IMR-90 (cell line): ENCODE measurements at regions not wholly inside any gene's neighbourhood (a gene's known extent, or its start where the extent isn't known, plus 50 kb on each side); places are given as distances from the start of the nearest gene placed in this dataset.

Source experiments
- ATAC-seq: fragments of 200-7000 bp; cut with Tn5 transposase; 2 replicates; pipeline ENCODE4 v1.9.1; 2020; ENCODE audit warnings: low read depth, mild to moderate bottlenecking, moderate library complexity
- BruUV-seq: library from RNA; stranded (reverse); fragments of 400-500 nt; replicated peaks from 2 replicates; lab custom pipeline; 2021; lab: Mats Ljungman, UMichigan
- CTCF ChIA-PET: fragments of 300-600 bp; formaldehyde crosslinking; extraction: SDS; loops from one replicate; lab custom pipeline; 2021; ENCODE audit warnings: antibody characterized with exemption; lab: Yijun Ruan, JAX
- POLR2A ChIA-PET: fragments of 300-600 bp; sonication (Branson Sonifier 250); formaldehyde crosslinking; loops from one replicate; lab custom pipeline; 2022; ENCODE audit warnings: antibody characterized with exemption; ENCODE audit not compliant: unreplicated experiment; lab: Charles Lee
- DNase-seq: peaks from one replicate; pipeline ENCODE4 v3.0.0; 2013
- H2AFZ ChIP-seq: replicated peaks from 2 replicates; pipeline ENCODE3; 2013; ENCODE audit warnings: low read length, mild to moderate bottlenecking; ENCODE audit not compliant: poor library complexity
- H2AK5ac ChIP-seq: 2 replicates; pipeline ENCODE4 v1.6.1; 2013; ENCODE audit warnings: low read depth, low read length, inconsistent platforms
- H2AK9ac ChIP-seq: replicated peaks from 2 replicates; pipeline ENCODE3; 2013; ENCODE audit warnings: mild to moderate bottlenecking, low read depth, low read length, moderate library complexity; ENCODE audit not compliant: poor library complexity
- H2BK120ac ChIP-seq: 2 replicates; pipeline ENCODE4 v1.6.1; 2013; ENCODE audit warnings: low read depth, low read length, inconsistent platforms
- H2BK15ac ChIP-seq: 3 replicates; pipeline ENCODE4 v1.6.1; 2013; ENCODE audit warnings: low read depth, low read length, inconsistent platforms
- H2BK20ac ChIP-seq: 2 replicates; pipeline ENCODE4 v1.6.1; 2013; ENCODE audit warnings: low read depth, mild to moderate bottlenecking, inconsistent platforms, low read length, moderate library complexity
- H2BK5ac ChIP-seq: 2 replicates; pipeline ENCODE4 v1.6.1; 2013; ENCODE audit warnings: mild to moderate bottlenecking, low read depth, low read length, inconsistent platforms; ENCODE audit not compliant: poor library complexity, severe bottlenecking
- H3K14ac ChIP-seq: replicated peaks from 2 replicates; pipeline ENCODE4 v1.6.1; 2013; ENCODE audit warnings: low read depth, low read length, inconsistent platforms
- H3K18ac ChIP-seq: 2 replicates; pipeline ENCODE4 v1.6.1; 2013; ENCODE audit warnings: low read depth, low read length, control low read depth
- H3K23ac ChIP-seq: 2 replicates; pipeline ENCODE4 v1.6.1; 2013; ENCODE audit warnings: low read depth, low read length, inconsistent platforms
- H3K27ac ChIP-seq: 2 replicates; pipeline ENCODE4 v1.5.1; 2013; ENCODE audit warnings: mild to moderate bottlenecking, control low read depth, low read length; ENCODE audit not compliant: insufficient read depth
- H3K27me3 ChIP-seq: 2 replicates; pipeline ENCODE4 v1.6.1; 2013; ENCODE audit warnings: low read length; ENCODE audit not compliant: control insufficient read depth, insufficient read depth
- H3K36me3 ChIP-seq: 2 replicates; pipeline ENCODE4 v1.6.1; 2013; ENCODE audit warnings: low read length, mixed read lengths; ENCODE audit not compliant: control insufficient read depth, insufficient read depth
- H3K4ac ChIP-seq: 2 replicates; pipeline ENCODE4 v1.6.1; 2013; ENCODE audit warnings: low read depth, low read length, inconsistent platforms
- H3K4me1 ChIP-seq: 2 replicates; pipeline ENCODE4 v1.6.1; 2013; ENCODE audit warnings: low read length, mixed read lengths; ENCODE audit not compliant: control insufficient read depth, insufficient read depth
- H3K4me2 ChIP-seq: 2 replicates; pipeline ENCODE4 v1.6.1; 2013; ENCODE audit warnings: low read depth, mild to moderate bottlenecking, control low read depth, low read length, moderate library complexity
- H3K4me3 ChIP-seq: 2 replicates; pipeline ENCODE4 v1.5.1; 2013; ENCODE audit warnings: low read depth, mild to moderate bottlenecking, control low read depth, low read length, moderate library complexity; ENCODE audit not compliant: insufficient read depth
- H3K56ac ChIP-seq: 2 replicates; pipeline ENCODE4 v1.6.1; 2013; ENCODE audit warnings: low read length, inconsistent platforms; ENCODE audit not compliant: insufficient read depth; ENCODE audit errors: extremely low read depth
- H3K79me1 ChIP-seq, 2 experiments: 2 replicates each; pipeline ENCODE4 v1.6.1; 2013; ENCODE audit warnings: low read length in 2 of 2, inconsistent platforms in 1 of 2, low read depth in 1 of 2
- H3K9ac ChIP-seq: 2 replicates; pipeline ENCODE4 v1.6.1; 2013; ENCODE audit warnings: low read depth, low read length, control low read depth
- H3K9me1 ChIP-seq: 2 replicates; pipeline ENCODE4 v1.6.1; 2013; ENCODE audit warnings: low read length, inconsistent platforms; ENCODE audit not compliant: insufficient read depth
- H3K9me3 ChIP-seq: 2 replicates; pipeline ENCODE4 v1.6.1; 2013; ENCODE audit warnings: low read length; ENCODE audit not compliant: control insufficient read depth, insufficient read depth
- H4K20me1 ChIP-seq: 2 replicates; pipeline ENCODE4 v1.6.1; 2013; ENCODE audit warnings: low read length, inconsistent platforms; ENCODE audit not compliant: insufficient read depth
- H4K5ac ChIP-seq: 2 replicates; pipeline ENCODE4 v1.6.1; 2013; ENCODE audit warnings: mild to moderate bottlenecking, low read depth, low read length, control low read depth
- H4K8ac ChIP-seq, 2 experiments: 2 replicates each; pipeline ENCODE4 v1.6.1; 2013; ENCODE audit warnings: low read depth in 2 of 2, low read length in 2 of 2, control low read depth in 1 of 2, inconsistent platforms in 1 of 2
- H4K91ac ChIP-seq: 2 replicates; pipeline ENCODE4 v1.6.1; 2013; ENCODE audit warnings: low read depth, low read length, inconsistent platforms; ENCODE audit not compliant: insufficient read depth
- BHLHE40 ChIP-seq: fragments of 150-350 bp; IDR thresholded peaks from 2 replicates; pipeline ENCODE4 v1.6.1; 2016; ENCODE audit warnings: mild to moderate bottlenecking, low read depth, low read length
- CEBPB ChIP-seq: IDR thresholded peaks from 2 replicates; pipeline ENCODE4 v1.6.1; 2012; ENCODE audit warnings: low read depth, low read length, improper control_type of control experiment
- CHD1 ChIP-seq: IDR thresholded peaks from 2 replicates; pipeline ENCODE4 v1.6.1; 2012; ENCODE audit warnings: low read depth, low read length, improper control_type of control experiment
- CTCF ChIP-seq: conservative IDR thresholded peaks from 2 replicates; pipeline ENCODE4 v1.5.1; 2012; ENCODE audit warnings: mild to moderate bottlenecking, low read depth, low read length, improper control_type of control experiment
- ELK1 ChIP-seq: fragments of 150-350 bp; IDR thresholded peaks from 2 replicates; pipeline ENCODE4 v1.6.1; 2016; ENCODE audit warnings: low read depth, mild to moderate bottlenecking, low read length, moderate library complexity, borderline replicate concordance
- FOS ChIP-seq: fragments of 150-350 bp; IDR thresholded peaks from 2 replicates; pipeline ENCODE4 v1.6.1; 2016; ENCODE audit warnings: low read depth, low read length
- MAFK ChIP-seq: IDR thresholded peaks from 2 replicates; pipeline ENCODE4 v1.6.1; 2012; ENCODE audit warnings: low read depth, low read length, improper control_type of control experiment
- MAZ ChIP-seq: IDR thresholded peaks from 2 replicates; pipeline ENCODE4 v1.6.1; 2012; ENCODE audit warnings: low read depth, mild to moderate bottlenecking, low read length, improper control_type of control experiment, moderate library complexity, borderline replicate concordance
- MXI1 ChIP-seq: IDR thresholded peaks from 2 replicates; pipeline ENCODE4 v1.6.1; 2012; ENCODE audit warnings: low read depth, mild to moderate bottlenecking, low read length, moderate library complexity, borderline replicate concordance
- NFE2L2 ChIP-seq: fragments of 150-350 bp; IDR thresholded peaks from 2 replicates; pipeline ENCODE4 v1.6.1; 2016; ENCODE audit warnings: low read depth, mild to moderate bottlenecking, low read length
- POLR2A ChIP-seq: IDR thresholded peaks from 2 replicates; pipeline ENCODE4 v1.6.1; 2012; ENCODE audit warnings: mild to moderate bottlenecking, low read depth, low read length
- RAD21 ChIP-seq: IDR thresholded peaks from 2 replicates; pipeline ENCODE4 v1.6.1; 2012; ENCODE audit warnings: low read length, improper control_type of control experiment
- RCOR1 ChIP-seq: IDR thresholded peaks from 2 replicates; pipeline ENCODE4 v1.6.1; 2012; ENCODE audit warnings: mild to moderate bottlenecking, low read length, improper control_type of control experiment; ENCODE audit not compliant: insufficient replicate concordance
- RFX5 ChIP-seq: IDR thresholded peaks from 2 replicates; pipeline ENCODE4 v1.8.0; 2012; ENCODE audit warnings: low read depth, mild to moderate bottlenecking, low read length, moderate library complexity
- SMC3 ChIP-seq: fragments of 150-350 bp; IDR thresholded peaks from 2 replicates; pipeline ENCODE4 v1.6.1; 2016; ENCODE audit warnings: low read depth, mild to moderate bottlenecking, antibody characterized with exemption, low read length, moderate library complexity
- WGBS, 2 experiments: methylation state at CpG; one replicate each; pipeline versions ENCODE4 v1.1.5 to v1.1.7; 2013; ENCODE audit warnings: missing lambda C conversion rate in 2 of 2; ENCODE audit not compliant: insufficient read length in 1 of 2; ENCODE audit errors: extremely low coverage in 2 of 2; 5-methylcytosine and 5-hydroxymethylcytosine counted together
- dilution Hi-C: fragments of 300-500 bp; cut with HindIII; formaldehyde crosslinking; loops from one replicate; pipeline ENCODE4 v1.14.3; 2018; ENCODE audit warnings: low sequenced_read_pairs; ENCODE audit not compliant: unreplicated experiment
- in situ Hi-C: fragments of 300-500 bp; cut with MboI; formaldehyde crosslinking; loops from 3 replicates; pipeline ENCODE4 v1.14.3; 2019; ENCODE audit warnings: low sequenced_read_pairs, inconsistent platforms, mixed read lengths
- intact Hi-C: fragments of 100-400 bp; cut with micrococcal nuclease; formaldehyde crosslinking; loops from 2 replicates; pipeline ENCODE4 v1.10.0; 2022
- TF ChIP-seq, protein P1 (sequence below): fragments of 150-350 bp; IDR thresholded peaks from 2 replicates; pipeline ENCODE4 v1.6.1; 2017; ENCODE audit warnings: mild to moderate bottlenecking, antibody characterized with exemption, low read length, low read depth

- Histone ChIP-seq H2AK9ac (no peak overlapping the region), H3K9me3 (no peaks in the 10 kb centered on the region), H3K9ac (no peak overlapping the region), H3K56ac (no peak overlapping the region), H2AFZ (no peak overlapping the region), H2BK5ac (no peak overlapping the region), H2AK5ac (no peak overlapping the region; the same call in 1 of the 2 replicates), H2BK120ac (no peak overlapping the region), H3K36me3 (no peaks in the 10 kb centered on the region), H2BK20ac (no peak overlapping the region), H4K91ac (no peak overlapping the region), H3K79me1 (no peaks in the 10 kb centered on the region), H4K5ac (no peak overlapping the region), H3K27me3 (no peaks in the 10 kb centered on the region), H4K8ac (no peak overlapping the region), H3K4ac (no peak overlapping the region), H4K20me1 (no peaks in the 10 kb centered on the region), H3K14ac (no peak overlapping the region), H3K27ac (no peak overlapping the region), H3K18ac (no peak overlapping the region), H3K4me1 (no peaks in the 10 kb centered on the region), H3K9me1 (no peaks in the 10 kb centered on the region), H3K23ac (no peak overlapping the region), H3K4me2 (no peak overlapping the region), H2BK15ac (peak overlapping the region; percentile 46; the same call in 1 of the 3 replicates), H3K4me3 (no peak overlapping the region)
- POLR2A ChIA-PET, result no interaction called here
- no peak for ATAC-seq
- CTCF ChIA-PET, result no interaction called here
- WGBS, 2 experiments, result 93% methylated on average over 2 of the region's 5 CpGs; no CpG with 5 or more reads in 1 of the 2 experiments
- no TSS peak for BruUV-seq
- dilution Hi-C loops (no loop called here), in situ Hi-C loops (no loop called here), intact Hi-C loops (no loop called here)
- no peak for DNase-seq
- TF ChIP-seq MAZ (no peak), CHD1 (no peak), FOS (no peak), MXI1 (no peak), NFE2L2 (no peak), ELK1 (no peak), RCOR1 (no peak), SMC3 (no peak), CTCF (no peak), POLR2A (no peak), RAD21 (no peak), MAFK (no peak), BHLHE40 (no peak), RFX5 (no peak), CEBPB (no peak)
- TF ChIP-seq, protein P1, sequence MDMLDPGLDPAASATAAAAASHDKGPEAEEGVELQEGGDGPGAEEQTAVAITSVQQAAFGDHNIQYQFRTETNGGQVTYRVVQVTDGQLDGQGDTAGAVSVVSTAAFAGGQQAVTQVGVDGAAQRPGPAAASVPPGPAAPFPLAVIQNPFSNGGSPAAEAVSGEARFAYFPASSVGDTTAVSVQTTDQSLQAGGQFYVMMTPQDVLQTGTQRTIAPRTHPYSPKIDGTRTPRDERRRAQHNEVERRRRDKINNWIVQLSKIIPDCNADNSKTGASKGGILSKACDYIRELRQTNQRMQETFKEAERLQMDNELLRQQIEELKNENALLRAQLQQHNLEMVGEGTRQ, result no peak
Measured at GRCh38 chr3:153254361-153254760, 92.3 kb downstream of the RAP2B start.
